ENCODE measurements at regions not wholly inside any gene's neighbourhood (a gene's known extent, or its start where the extent isn't known, plus 50 kb on each side); places are given as distances from the start of the nearest gene placed in this dataset.

DNA sequence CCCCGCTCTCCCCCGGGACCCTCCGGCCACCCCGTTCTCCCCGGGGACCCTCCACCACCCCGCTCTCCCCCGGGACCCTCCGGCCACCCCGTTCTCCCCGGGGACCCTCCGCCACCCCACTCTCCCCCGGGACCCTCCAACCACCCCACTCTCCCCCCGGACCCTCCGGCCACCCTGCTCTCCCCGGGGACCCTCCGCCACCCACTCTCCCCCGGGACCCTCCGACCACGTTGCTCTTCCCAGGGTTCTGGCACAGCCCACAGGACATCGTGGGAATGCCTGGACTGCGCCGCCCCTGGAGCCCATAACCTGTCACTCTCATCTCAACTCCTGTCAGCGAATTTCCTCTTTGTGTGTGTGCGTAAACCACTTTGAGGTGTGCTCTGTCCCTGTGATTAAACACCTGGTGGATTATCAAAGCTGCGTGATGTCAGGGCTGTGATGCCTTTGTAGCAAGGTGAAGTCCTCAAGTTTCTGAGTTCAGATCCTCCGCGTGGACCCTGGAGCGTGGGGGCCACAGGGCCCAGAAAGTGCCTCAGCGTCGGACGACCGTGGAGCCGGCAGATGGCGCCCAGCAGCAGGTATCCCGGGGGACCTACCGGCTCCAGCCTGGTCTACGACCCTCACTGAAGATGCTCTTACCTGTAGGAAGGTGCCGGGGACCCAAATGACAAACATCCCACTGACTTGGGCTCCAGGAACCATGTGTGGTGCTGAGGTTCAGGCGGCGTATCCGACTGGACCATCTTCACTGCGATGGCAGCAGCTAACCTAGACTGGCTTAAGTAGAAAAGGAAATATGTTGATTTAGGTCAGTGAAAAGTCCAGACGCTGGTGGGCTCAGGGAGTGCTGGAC, 63.2 kb upstream of the GALNT9 start:
- DNase-seq, result no peak

DNA sequence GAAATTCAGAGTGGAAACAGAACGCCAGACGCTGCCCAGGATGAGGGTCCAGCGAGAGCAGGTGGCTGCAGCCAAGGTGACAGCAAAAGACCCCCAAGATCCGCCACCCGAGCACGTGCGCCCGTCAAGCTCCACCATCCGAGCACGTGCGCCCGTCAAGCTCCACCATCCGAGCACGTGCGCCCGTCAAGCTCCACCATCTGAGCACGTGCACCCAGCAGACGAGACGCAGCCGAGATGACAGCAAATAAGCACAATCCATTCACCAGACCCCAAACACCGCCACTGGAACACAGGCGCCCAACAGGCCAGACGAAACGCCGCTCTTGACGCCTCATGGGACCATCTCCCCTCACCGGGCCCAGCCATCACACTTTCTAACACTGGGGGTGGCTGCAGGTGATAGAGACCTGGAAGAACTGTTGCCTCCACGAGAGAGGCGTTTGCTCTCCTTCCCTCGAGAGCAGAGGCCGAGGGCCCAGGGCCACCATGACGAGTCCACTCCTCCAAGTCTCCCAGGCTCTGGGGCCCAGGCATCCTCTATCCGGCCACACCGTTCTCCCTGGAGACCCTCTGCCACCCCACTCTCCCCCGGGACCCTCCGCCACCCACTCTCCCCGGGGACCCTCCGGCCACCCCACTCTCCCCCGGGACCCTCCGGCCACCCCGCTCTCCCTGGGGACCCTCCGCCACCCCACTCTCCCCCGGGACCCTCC, 62.1 kb upstream of the GALNT9 start:
- DNase-seq, result no peak

DNA sequence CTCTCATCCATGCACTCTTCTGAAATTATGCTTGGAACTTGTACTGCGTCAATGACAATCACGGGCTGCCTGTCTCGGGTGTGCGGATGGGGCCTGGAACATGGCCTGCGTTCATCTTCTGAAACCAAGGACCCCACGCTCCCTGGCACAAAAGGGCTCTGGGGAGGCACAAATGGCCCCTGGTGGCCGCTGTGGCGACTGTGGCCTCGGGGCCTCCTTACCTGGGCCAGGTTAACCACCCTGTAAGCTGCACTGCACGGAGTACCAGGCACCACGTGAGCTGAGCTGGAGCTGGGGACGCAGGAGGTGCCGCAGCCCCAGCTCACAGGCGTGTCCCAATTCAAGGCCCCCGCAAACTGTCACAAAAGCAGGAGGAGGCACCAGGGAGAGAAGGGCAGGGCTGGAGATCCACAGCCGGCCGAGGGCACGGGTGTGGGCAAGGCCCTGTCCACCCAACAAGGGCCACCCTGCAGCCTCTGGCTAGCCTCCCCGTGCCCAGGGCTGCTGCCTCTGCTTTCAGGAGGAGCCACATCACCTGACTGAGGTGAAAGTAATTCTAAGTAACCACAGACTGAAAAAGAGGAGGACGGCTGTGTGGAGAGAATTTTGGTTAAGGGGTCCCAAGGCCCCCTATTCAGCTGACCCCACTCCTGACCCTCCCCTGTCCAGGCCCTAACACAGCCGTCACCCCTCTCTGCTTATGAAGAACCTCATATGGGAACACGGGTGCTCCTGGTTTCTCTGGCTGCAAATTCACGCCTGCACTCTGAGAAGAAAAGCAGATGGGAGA, 61.1 kb upstream of the GALNT9 start:
- no peak for DNase-seq

DNA sequence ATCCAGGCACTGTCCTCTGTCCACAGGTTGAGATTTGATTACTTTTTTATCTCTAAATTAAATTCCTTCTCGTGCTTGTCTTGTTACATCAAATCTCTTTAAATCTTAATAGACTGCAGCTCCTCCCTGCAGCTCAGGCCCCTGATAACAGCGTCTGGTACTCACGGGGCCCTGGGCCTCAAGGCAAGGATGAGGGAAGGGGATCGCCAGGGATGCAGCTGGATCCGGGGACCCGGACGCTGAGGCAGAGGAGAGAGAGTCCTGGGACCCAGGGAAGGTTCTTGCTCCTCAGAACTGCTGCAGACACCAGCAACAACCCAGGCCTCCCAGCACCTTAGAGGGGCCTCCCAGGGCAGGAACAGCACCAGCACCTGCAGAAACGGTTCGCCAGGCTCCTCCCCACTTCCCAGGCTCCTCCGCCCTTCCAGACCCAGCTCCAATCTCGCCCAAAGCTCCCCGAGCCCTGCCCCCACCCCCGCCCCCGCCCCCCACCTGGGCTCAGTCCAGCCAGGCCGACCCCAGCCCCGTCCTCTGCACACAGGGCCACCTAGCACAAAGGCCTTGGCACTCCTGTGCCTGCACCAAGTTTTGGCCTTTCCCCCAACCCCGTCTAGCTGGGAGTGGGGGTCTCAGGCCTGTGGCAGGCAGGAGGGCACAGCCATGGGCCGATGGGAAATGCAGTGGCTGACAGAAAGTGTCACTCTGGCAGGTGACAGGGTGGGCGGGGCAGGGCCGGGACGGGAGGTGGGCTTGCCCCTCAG, 60.3 kb upstream of the GALNT9 start:
- no peak for DNase-seq

DNA sequence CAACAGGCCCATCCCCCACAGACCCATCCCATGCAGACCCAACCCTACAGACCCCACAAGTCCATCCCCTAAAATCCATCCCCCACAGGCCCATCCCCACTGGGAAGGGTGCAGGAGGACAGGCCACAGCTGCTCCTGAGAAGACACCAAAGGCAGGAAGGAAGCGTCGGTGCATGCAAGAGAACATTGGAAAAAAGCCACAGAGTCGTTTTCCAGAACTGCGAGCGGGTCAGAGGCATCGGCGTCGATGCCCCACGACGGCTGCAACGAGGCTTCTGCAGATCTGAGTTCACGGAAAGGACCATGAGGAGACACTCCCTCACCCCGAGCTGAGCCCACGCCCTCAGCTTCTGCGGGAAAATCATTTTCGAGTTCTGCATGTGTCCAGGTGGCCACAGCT, 59.6 kb upstream of the GALNT9 start:
- no peak for DNase-seq

DNA sequence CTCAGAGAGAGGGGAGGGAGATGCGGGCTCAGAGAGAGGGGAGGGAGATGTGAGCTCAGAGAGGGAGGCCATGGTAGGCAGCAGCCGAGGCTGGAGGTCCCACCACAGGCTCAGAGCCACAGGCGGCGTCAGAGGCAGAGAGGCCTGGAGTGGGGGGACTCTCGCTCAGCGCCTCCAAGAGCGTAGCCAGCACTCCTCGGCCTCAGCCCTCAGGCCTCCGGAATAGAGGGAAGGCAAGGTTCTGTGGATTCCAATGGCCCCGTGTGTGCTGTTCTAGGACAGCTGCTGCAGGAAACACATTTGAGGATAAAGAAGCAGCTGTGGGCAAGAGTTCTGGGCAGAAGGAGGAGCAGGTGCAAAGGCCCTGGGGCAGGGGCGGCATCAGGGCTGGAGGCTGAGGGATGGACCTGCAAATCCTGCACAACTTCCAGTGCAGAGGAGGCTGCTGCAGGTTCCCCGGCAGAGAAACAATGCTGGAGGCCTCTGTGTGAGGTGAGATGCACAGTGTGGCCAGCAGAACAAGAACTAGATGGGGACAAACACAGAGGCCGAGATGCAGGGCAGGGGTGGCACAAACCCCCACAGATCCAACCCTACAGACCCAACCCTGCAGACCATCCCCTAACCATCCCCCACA, 59.1 kb upstream of the GALNT9 start:
- no peak for DNase-seq

DNA sequence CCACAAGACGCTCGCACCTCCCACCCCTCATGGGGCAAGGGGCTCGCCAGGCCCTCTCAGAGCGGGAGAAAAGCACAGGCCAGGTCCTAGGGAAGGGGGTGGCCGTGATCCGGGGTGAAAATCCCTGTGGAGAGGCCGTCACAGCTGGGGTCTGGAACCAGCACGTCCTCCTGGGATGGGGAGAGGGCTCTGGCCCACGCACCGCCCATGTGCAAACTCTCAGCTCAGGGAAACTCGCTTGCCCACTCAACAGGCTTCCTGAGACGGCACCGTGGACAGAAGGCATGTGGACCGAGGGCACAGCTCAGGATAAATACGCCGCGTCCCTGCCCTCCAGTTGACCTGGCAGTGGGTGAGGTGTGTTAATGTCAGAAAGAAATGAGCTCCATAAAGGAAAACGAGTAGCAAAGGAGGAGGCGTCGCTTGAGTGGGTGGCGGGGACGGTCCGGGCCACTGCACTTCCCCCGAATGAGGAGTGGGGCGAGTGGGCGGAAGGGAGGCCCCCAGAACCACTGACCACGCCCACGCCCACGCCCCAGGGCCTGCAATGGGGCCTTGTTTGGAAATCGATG, 57.6 kb upstream of the GALNT9 start:
- DNase-seq, result no peak

DNA sequence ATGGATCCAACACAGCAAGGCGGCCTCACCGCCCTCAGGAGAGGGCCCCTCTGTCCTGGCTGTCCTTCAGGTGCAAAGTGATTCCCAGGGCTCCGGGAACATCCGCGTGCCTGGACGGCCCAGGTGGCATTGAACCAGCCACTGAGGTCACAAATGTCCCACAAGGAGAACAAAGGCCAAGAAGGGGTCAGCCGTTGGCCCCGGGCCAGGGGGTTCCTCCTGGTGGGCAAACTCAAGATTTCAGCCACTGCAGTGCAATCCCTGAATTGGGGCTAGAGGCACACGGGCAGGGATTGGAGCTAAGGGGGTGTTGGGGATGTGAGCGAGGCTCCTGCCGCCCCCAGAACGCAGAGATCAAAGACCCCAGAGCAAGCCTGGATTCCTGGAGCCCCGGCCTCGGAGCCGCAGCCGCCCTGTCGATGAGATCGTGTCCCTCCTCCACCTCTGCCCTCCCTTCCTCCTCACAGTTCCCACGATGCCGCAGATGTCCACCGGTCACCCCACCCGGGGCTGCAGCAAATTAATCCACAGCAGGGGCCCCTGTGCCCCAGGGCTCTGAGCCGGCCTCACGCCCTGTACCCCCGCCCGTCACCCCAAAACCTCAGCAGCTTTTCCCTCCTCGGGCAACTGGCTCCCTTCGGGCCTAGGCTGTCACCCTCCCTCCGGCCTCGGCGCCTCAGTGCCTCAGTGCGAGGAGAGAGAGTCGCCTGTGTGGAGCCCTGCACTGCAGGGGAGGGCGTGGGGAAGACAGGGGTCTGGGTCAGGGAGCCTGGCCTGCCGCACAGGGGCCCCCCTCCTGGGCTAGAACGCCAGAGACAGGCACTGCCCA, 56.7 kb upstream of the GALNT9 start:
- no peak for DNase-seq

DNA sequence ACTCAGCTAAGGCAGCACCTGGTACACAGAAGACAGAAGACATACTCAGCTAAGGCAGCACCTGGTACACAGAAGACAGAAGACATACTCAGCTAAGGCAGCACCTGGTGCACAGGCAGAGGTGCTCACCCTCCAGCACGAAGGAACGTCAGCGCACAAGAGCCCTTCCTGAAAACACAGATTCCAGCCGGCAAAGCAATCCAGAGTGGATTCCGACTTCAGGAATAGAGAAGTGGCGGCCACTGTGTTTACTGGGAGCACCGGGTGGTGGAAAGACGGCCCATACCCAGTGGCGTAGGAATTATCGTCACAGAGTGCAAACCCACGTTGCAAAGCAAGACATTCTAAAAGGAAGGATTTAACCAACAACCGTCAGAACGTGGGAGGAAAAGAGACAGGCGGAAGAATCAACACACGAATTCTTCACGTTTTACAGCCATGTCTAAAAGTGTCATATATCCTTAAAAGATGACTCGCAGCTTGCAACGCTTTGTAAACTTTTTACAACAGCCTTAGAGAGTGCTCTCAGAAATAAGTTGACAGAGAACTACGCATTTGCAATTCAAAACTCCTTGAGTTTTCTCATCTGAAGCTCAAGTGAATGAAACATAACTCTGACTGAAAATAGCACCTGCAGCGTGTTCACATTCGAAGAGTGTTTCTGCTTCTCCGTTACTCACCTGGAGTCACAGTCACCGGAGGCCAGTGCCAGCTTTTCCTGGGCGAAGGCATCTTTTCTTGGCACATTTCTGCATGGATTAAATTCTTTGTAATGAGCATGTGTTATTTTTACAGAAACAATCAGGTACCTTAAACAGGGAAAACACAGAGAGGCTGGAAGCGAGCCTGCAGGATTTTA, 55.8 kb upstream of the GALNT9 start:
- no peak for DNase-seq

DNA sequence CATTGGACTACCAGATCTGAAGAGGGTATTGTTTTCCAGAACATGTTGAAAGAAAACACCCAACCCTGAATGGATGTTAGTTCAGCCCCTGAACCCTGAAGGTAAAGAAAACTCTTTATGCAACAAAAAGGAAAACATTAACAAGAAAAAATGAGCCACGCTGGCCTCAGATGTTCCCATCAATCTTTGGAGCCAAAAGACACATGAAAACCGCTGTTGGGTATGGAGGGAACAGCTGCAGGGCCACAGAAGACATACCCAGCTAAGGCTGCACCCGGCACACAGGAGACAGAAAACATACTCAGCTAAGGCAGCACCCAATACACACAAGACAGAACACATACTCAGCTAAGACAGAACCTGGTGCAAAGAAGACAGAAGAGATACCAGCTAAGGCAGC, 51.3 kb upstream of the GALNT9 start:
- DNase-seq, result no peak

DNA sequence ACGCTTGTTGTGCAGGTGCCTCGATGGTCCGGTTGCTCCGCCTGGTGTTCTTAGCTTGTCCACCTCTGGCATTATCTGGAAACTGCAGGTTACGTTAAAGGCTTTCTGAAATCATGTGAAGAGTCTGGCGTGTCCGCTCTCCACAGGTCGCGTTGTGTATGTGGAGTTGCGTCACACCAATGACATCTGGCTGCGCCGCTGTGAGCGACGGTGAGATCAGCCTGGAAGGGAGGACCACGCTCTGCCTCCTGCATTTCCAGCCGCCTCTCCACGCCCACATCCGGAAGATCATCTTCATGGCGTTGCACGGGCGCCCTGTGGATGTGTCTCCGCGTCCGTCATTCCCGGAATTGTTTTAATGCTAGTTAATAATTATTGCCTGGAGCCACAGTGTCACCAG, 50.6 kb upstream of the GALNT9 start:
- no peak for DNase-seq

DNA sequence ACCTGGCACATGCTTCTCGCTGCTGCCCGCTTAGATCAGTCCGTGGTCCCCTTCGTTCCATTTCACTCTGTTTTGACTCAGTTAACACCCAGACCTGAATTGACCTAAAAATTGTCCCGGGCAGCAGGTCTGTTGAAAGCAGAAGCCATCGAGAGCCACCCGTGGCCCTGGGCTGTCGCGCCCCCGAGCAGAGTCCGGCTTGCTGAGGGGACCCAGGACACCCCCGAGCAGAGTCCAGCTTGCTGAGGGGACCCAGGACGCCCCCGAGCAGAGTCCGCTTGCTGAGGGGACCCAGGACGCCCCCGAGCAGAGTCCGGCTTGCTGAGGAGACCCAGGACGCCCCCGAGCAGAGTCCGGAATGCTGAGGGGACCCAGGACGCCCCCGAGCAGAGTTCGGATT, 50.2 kb upstream of the GALNT9 start:
- no peak for DNase-seq

Data from NCI-H524 treated with DMSO at 0.1 percent for 48 hours (cell line).